Breast epithelium (tissue), 4 donors: ENCODE measurements at regions not wholly inside any gene's neighbourhood (a gene's known extent, or its start where the extent isn't known, plus 50 kb on each side); places are given as distances from the start of the nearest gene placed in this dataset.
A peak's percentile ranks its signal among the peaks of the same experiment; 100 is the strongest.

Experiments used
- DNase-seq, 2 donors: peaks; one replicate each; pipeline ENCODE4 v3.0.0-alpha.2; 2019; ENCODE audit warnings: low spot score in 2 of 2
- H3K27ac ChIP-seq, 2 donors: fragments of 200-600 bp; sonication (generic) in 1 of 2; one replicate each; pipeline ENCODE4 v1.5.1; 2016 to 2019; ENCODE audit warnings: mild to moderate bottlenecking in 1 of 2
- H3K27me3 ChIP-seq, 2 donors: fragments of 200-600 bp; sonication (generic) in 1 of 2; one replicate each; pipeline versions ENCODE4 v1.5.1 to v1.6.0; 2017 to 2019; ENCODE audit warnings: control low read depth in 1 of 2, mild to moderate bottlenecking in 1 of 2
- H3K36me3 ChIP-seq: fragments of 200-600 bp; one replicate; pipeline ENCODE4 v1.5.1; 2019
- H3K4me1 ChIP-seq, 2 donors: fragments of 200-600 bp; sonication (generic); one replicate each; pipeline ENCODE4 v1.5.1; 2016 to 2019; ENCODE audit warnings: control low read depth in 1 of 2
- H3K4me3 ChIP-seq, 3 donors: fragments of 200-600 bp; sonication (generic); 1 replicate in 2 of 3; 2 replicates in 1 of 3; pipeline ENCODE4 v1.5.1; 2016 to 2019; ENCODE audit warnings: mild to moderate bottlenecking in 3 of 3, moderate library complexity in 2 of 3
- H3K9me3 ChIP-seq, 2 donors: fragments of 200-600 bp; sonication (generic) in 1 of 2; one replicate each; pipeline ENCODE4 v1.5.1; 2016 to 2019; ENCODE audit warnings: control low read depth in 1 of 2
- POLR2A ChIP-seq: fragments of 450-650 bp; IDR thresholded peaks from one replicate; pipeline ENCODE4 v1.6.1; 2016; ENCODE audit warnings: antibody characterized with exemption, mild to moderate bottlenecking, moderate library complexity
- POLR2AphosphoS5 ChIP-seq, 3 donors: sonication (generic); formaldehyde crosslinking; IDR thresholded peaks; one replicate each; pipeline ENCODE4 v1.6.1; 2017; ENCODE audit warnings: antibody characterized with exemption in 3 of 3
- intact Hi-C: fragments of 100-400 bp; cut with DNase I; formaldehyde crosslinking; loops from one replicate; pipeline ENCODE4 v1.15.1; 2023; ENCODE audit warnings: low total_unique reads
- TF ChIP-seq, protein P1 (sequence below), 3 donors: fragments of 450-650 bp; IDR thresholded peaks; one replicate each; pipeline ENCODE4 v1.5.1; 2016 to 2017; ENCODE audit warnings: antibody characterized with exemption in 3 of 3, mild to moderate bottlenecking in 3 of 3, moderate library complexity in 3 of 3

DNA sequence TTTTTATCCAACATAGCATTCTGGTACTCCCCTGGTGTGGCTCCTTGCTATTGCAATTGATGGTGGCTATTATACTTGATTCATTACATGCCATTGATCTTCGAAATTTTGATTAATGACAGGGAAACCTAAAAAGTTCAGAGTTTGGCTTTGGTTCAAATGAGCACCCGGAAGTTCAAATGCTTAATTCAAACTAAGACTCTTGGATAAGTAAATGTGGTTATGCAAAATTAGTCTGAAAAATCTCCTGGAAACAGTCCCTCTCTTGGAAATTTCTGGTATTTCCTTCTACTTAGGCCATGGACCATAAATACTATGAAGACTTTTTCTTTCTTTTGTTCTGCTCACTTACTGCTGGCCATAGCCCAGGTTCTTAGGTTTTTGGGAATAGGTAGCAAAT, 65.3 kb upstream of the SMIM21 start:
- no peak for TF ChIP-seq POLR2AphosphoS5 (IDR thresholded peaks at IDR 0.05)
- TF ChIP-seq, protein P1, sequence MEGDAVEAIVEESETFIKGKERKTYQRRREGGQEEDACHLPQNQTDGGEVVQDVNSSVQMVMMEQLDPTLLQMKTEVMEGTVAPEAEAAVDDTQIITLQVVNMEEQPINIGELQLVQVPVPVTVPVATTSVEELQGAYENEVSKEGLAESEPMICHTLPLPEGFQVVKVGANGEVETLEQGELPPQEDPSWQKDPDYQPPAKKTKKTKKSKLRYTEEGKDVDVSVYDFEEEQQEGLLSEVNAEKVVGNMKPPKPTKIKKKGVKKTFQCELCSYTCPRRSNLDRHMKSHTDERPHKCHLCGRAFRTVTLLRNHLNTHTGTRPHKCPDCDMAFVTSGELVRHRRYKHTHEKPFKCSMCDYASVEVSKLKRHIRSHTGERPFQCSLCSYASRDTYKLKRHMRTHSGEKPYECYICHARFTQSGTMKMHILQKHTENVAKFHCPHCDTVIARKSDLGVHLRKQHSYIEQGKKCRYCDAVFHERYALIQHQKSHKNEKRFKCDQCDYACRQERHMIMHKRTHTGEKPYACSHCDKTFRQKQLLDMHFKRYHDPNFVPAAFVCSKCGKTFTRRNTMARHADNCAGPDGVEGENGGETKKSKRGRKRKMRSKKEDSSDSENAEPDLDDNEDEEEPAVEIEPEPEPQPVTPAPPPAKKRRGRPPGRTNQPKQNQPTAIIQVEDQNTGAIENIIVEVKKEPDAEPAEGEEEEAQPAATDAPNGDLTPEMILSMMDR (IDR thresholded peaks at IDR 0.05) = no peak
- TF ChIP-seq POLR2A = no peak
- intact Hi-C loops = no loop called here

DNA sequence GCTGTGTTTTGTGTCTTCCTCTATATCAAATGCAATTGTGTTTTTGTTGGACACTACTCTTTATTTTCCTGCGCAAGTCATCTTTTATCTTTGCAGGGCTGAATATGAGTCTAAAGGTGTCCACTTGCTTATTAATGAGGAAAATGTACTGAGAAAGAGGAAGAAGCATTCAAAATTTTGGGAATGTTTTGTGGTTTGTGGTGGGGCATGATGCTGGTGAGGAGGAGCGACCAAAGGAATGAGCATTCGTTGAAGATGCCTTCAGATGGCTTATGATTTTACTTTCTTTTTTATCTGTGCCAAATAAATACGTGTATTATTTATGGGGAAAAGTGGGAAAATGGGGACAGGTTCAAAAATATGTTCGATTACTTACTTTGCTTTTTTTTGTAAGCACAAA, 63.9 kb upstream of the SMIM21 start:
- H3K27ac ChIP-seq = no peak overlapping the region
- H3K36me3 ChIP-seq = no peaks in the 10 kb centered on the region
- no peaks in the 10 kb centered on the region for H3K27me3 ChIP-seq
- H3K4me1 ChIP-seq = peaks cover 0 to 8% of the 10 kb centered on the region in 2 donors
- H3K4me3 ChIP-seq = no peak overlapping the region
- DNase-seq = no peak
- H3K9me3 ChIP-seq = no peaks in the 10 kb centered on the region
- intact Hi-C loops = no loop called here
- TF ChIP-seq POLR2A = no peak
- no peak for TF ChIP-seq POLR2AphosphoS5 (IDR thresholded peaks at IDR 0.05)
- TF ChIP-seq, protein P1 (IDR thresholded peaks at IDR 0.05) = no peak

More for the DNA sequence above, 65.3 kb upstream of the SMIM21 start:
- no peak for DNase-seq
- Histone ChIP-seq H3K4me3 (no peak overlapping the region), H3K27me3 (no peaks in the 10 kb centered on the region), H3K36me3 (no peaks in the 10 kb centered on the region), H3K27ac (no peak overlapping the region), H3K9me3 (no peaks in the 10 kb centered on the region), H3K4me1 (peaks cover 0 to 8% of the 10 kb centered on the region in 2 donors)

DNA sequence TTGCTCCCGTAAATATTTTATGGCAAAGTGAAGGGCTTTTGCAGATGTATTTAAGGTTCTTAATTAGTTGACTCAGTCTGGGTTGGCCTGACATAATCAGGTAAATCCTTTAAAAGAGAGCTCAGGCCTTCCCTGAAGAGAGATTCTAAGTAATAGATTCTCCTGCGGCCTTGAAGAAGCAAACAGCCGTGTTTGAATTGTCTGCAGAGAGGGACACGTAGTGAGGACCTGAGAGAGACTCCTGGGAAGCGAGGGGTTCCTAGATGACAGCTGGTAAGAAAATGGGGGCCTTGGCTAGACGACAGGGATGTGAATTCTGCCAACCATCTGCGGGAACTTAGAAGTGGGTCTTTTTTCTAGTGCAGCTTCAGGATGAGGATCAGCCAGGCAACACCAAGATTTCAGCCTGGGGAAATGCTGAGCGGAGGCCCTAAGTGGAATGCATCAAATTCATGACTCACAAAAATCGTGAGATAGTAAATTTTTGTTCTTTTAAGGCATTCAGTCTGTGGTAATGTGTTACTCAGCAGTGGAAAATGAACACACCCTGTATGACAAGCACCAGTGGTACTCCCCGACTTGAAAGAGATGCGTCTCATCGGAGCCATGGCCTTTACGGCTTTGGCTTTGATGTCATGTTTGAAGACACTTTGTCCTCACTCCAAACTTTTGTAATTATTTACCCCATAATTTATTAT, 62.1 kb upstream of the SMIM21 start:
- no peak overlapping the region for H3K27ac ChIP-seq
- TF ChIP-seq, protein P1 (IDR thresholded peaks at IDR 0.05) = no peak
- peak in 1 of 3 donors; percentile 45 for TF ChIP-seq POLR2AphosphoS5 (IDR thresholded peaks at IDR 0.05)
- no peak for DNase-seq
- H3K9me3 ChIP-seq = no peaks in the 10 kb centered on the region
- H3K4me1 ChIP-seq = peaks cover 0 to 8% of the 10 kb centered on the region in 2 donors
- intact Hi-C loops = no loop called here
- H3K27me3 ChIP-seq = no peaks in the 10 kb centered on the region
- H3K4me3 ChIP-seq = no peak overlapping the region
- H3K36me3 ChIP-seq = no peaks in the 10 kb centered on the region

DNA sequence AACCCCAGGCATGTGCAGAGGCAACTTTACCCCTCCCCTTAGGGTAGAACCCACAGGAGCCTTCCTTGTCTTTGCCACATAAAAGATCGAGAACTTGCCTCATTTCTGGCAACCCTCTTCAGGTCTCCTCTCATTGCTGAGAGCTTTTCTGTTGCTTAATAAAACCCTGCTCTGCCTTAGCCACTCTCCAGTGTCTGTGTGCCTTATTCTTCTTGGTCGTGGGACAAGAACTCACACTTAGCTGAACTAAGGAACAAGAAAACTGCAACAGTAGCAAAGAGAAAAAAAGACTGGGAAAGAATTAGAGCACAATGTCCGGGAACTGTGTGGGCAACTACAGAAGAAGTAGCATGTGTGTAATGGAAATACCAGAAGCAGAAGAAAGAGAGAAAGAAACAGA, 56.2 kb upstream of the SMIM21 start:
- TF ChIP-seq POLR2A (no peak), POLR2AphosphoS5 (IDR thresholded peaks at IDR 0.05) (no peak)
- TF ChIP-seq, protein P1 (IDR thresholded peaks at IDR 0.05) = no peak
- intact Hi-C loops = no loop called here
- Histone ChIP-seq H3K27me3 (no peaks in the 10 kb centered on the region), H3K36me3 (no peaks in the 10 kb centered on the region), H3K9me3 (peaks cover 7 to 10% of the 10 kb centered on the region in 2 donors), H3K4me3 (no peak overlapping the region), H3K27ac (no peak overlapping the region), H3K4me1 (no peaks in the 10 kb centered on the region)
- DNase-seq = no peak

DNA sequence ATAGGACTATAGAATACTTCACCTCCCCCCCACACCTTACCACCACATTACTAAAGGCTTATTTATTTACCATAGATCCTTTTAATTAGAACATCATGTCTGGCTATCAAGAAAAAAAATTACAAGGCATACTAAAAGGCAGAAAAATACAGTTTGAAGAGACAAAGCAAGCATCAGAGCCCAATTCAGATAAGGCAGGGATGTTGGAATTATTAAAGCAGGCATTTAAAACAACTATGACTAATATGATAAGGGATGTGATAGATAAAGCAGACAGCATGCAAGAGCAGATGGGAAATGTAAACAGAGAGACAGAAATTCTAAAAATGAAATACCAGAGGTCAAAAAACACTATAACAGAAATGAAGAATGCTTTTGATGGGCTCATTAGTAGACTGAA, 55.4 kb upstream of the SMIM21 start:
- Histone ChIP-seq H3K27ac (no peak overlapping the region), H3K4me3 (no peak overlapping the region), H3K27me3 (no peaks in the 10 kb centered on the region), H3K36me3 (no peaks in the 10 kb centered on the region), H3K9me3 (peaks cover 7 to 10% of the 10 kb centered on the region in 2 donors), H3K4me1 (no peaks in the 10 kb centered on the region)
- TF ChIP-seq, protein P1 (IDR thresholded peaks at IDR 0.05) = no peak
- no peak for TF ChIP-seq POLR2A
- no peak for TF ChIP-seq POLR2AphosphoS5 (IDR thresholded peaks at IDR 0.05)
- DNase-seq = no peak
- intact Hi-C loops = no loop called here
